ENCODE measurements at regions not wholly inside any gene's neighbourhood (a gene's known extent, or its start where the extent isn't known, plus 50 kb on each side); places are given as distances from the start of the nearest gene placed in this dataset.

DNA sequence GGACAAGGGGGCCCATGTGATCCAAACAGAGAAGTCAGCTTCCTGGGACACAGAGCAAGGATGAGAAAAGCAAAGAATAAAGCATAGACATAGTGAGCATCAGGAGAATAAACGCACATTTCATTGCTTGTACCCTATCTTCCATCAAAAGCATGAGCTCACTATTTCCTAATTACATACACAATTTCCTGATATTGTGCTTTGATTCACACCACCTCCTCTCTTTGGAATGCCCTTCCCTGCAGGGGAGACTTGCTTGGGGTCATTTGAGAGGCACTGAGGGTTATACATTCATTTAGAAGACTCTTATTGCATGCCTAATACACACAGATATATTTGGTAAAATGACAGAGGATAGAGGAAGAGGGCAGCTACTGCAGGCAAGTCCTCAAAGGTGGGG, 185.4 kb downstream of the SEC16B start:
- Histone ChIP-seq H3K27me3 (ENCODE audit: control insufficient read depth, insufficient read depth, low read length) (no peaks in the 10 kb centered on the region), H3K9me3 (replicated peaks; ENCODE audit: low read length) (no peaks in the 10 kb centered on the region), H3K4me3 (ENCODE audit: low read length) (no peak overlapping the region), H3K9ac (ENCODE audit: low read depth, low read length) (no peak overlapping the region), H3K4me1 (ENCODE audit: control insufficient read depth, insufficient read depth, low read length) (peaks cover 14% of the 10 kb centered on the region), H3K4me2 (ENCODE audit: low read length) (no peak overlapping the region), H3K36me3 (ENCODE audit: insufficient read depth, low read length) (no peaks in the 10 kb centered on the region)

- Histone ChIP-seq H3K4me3 (ENCODE audit: low read length) (no peak overlapping the region), H3K4me2 (ENCODE audit: low read length) (no peak overlapping the region), H3K9me3 (replicated peaks; ENCODE audit: low read length) (no peaks in the 10 kb centered on the region), H3K36me3 (ENCODE audit: insufficient read depth, low read length) (no peaks in the 10 kb centered on the region), H3K27me3 (ENCODE audit: control insufficient read depth, insufficient read depth, low read length) (no peaks in the 10 kb centered on the region), H3K9ac (ENCODE audit: low read depth, low read length) (no peak overlapping the region), H3K4me1 (ENCODE audit: control insufficient read depth, insufficient read depth, low read length) (peaks cover 23% of the 10 kb centered on the region)
Measured at GRCh38 chr1:177783051-177783450, 186.8 kb downstream of the SEC16B start.

DNA sequence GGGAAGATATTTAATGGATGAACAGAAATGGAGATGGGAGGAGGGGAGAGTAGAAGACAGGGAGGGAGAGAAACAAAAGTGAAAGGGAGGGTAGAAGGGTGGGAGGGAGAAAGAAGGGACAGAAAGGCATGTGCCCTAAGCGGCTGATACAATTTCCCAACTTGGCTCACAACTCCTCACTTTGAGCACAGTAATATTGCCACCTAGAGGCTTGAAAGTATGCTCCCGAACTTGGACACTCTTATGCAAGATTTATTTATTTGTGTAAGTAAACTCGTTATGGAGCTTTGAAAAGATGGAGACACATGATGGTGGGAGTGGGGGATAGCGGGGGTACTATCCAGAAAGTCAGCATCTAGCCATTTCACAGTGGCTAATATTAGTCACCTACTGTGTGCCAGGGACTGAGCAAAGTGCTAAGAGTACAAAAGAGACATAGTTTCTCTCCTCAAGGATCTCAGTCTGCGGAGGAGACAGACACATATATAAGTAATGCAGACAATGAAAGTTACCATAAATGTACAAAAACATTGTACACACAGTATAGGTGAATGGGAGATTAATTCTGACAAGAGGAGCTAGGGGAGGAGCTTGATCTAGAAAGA, 189.7 kb downstream of the SEC16B start:
- peak overlapping the region; percentile 50 for H3K4me2 ChIP-seq (ENCODE audit: low read length)
- peaks cover 23% of the 10 kb centered on the region for H3K4me1 ChIP-seq (ENCODE audit: control insufficient read depth, insufficient read depth, low read length)
- no peak overlapping the region for H3K4me3 ChIP-seq (ENCODE audit: low read length)
- H3K36me3 ChIP-seq (ENCODE audit: insufficient read depth, low read length) = no peaks in the 10 kb centered on the region
- no peaks in the 10 kb centered on the region for H3K9me3 ChIP-seq (replicated peaks; ENCODE audit: low read length)
- H3K9ac ChIP-seq (ENCODE audit: low read depth, low read length) = peak overlapping the region; percentile 35
- H3K27me3 ChIP-seq (ENCODE audit: control insufficient read depth, insufficient read depth, low read length) = no peaks in the 10 kb centered on the region

DNA sequence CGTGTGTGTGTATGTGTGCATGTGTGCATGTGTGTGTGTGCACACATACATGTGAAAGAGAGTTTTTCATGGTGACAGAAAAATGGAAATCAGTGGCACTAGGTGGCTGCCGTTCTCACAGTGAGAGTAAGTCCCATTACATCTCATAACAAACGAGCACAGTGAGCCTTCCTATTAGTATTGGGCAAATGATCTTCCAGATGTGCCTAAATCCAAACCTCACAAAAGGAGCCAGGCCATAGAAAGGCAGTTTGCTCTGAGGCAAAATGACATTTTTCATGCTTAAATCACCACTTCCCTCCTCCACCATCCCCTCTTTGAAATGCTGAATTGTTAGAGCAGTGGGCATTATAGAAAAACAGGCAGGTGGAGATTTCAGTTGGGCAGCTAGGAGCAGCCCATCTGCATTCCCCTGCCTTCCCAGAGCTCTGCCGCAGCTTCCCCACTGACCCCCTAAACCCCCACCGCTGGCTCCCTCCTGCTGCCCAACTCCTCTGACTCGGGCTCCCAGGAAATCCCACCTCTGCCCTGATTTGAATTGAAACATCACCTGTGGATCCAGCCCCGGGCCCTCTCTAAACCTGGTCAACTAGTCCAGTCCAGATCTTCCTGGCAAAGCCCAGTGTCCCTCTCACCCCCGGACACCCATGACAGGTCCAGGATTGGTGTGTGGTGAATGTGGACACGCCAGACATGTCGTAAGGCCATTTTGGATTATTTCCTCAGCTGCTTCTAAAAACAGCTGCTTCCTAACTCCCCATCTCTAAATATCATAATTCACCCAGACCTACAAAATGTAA, 190.5 kb downstream of the SEC16B start:
- Histone ChIP-seq H3K9me3 (replicated peaks; ENCODE audit: low read length) (no peaks in the 10 kb centered on the region), H3K4me1 (ENCODE audit: control insufficient read depth, insufficient read depth, low read length) (peaks cover 23% of the 10 kb centered on the region), H3K4me3 (ENCODE audit: low read length) (no peak overlapping the region), H3K9ac (ENCODE audit: low read depth, low read length) (peak overlapping the region; percentile 35), H3K27me3 (ENCODE audit: control insufficient read depth, insufficient read depth, low read length) (no peaks in the 10 kb centered on the region), H3K4me2 (ENCODE audit: low read length) (peak overlapping the region; percentile 50), H3K36me3 (ENCODE audit: insufficient read depth, low read length) (no peaks in the 10 kb centered on the region)

GRCh38 chr1:177775924-177776323, 193.9 kb downstream of the SEC16B start:
- no peaks in the 10 kb centered on the region for H3K36me3 ChIP-seq (ENCODE audit: insufficient read depth, low read length)

GRCh38 chr1:177772386-177772960, 197.4 kb downstream of the SEC16B start:
- Histone ChIP-seq H3K4me2 (ENCODE audit: low read length) (no peak overlapping the region), H3K4me3 (ENCODE audit: low read length) (no peak overlapping the region), H3K4me1 (ENCODE audit: control insufficient read depth, insufficient read depth, low read length) (peaks cover 7% of the 10 kb centered on the region), H3K9ac (ENCODE audit: low read depth, low read length) (no peak overlapping the region), H3K9me3 (replicated peaks; ENCODE audit: low read length) (no peaks in the 10 kb centered on the region), H3K27me3 (ENCODE audit: control insufficient read depth, insufficient read depth, low read length) (peaks cover 3% of the 10 kb centered on the region), H3K36me3 (ENCODE audit: insufficient read depth, low read length) (no peaks in the 10 kb centered on the region)

More at GRCh38 chr1:177775924-177776323, 193.9 kb downstream of the SEC16B start:
- no peaks in the 10 kb centered on the region for H3K27me3 ChIP-seq (ENCODE audit: control insufficient read depth, insufficient read depth, low read length)
- H3K4me3 ChIP-seq (ENCODE audit: low read length) = no peak overlapping the region
- no peak overlapping the region for H3K9ac ChIP-seq (ENCODE audit: low read depth, low read length)
- peaks cover 24% of the 10 kb centered on the region for H3K4me1 ChIP-seq (ENCODE audit: control insufficient read depth, insufficient read depth, low read length)
- H3K9me3 ChIP-seq (replicated peaks; ENCODE audit: low read length) = no peaks in the 10 kb centered on the region
- H3K4me2 ChIP-seq (ENCODE audit: low read length) = no peak overlapping the region

DNA sequence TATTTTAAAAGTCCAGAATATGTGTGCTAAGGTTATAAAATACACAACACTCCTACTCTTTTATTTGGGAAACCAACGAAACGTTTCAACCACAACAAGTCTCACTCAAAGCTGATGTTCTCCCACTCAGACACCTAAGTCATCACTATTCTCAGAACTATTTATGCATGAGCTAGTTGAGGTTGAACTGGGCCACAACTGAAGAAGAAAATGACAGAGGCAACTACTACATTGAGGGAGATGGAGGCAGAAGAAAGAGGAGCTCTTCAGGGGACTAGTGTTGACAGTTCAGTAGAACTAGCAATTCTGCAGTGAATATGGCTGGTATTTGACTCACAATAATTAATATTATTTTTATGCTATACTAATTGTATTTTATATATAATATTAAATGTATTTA, 198.2 kb downstream of the SEC16B start:
- Histone ChIP-seq H3K36me3 (ENCODE audit: insufficient read depth, low read length) (no peaks in the 10 kb centered on the region), H3K27me3 (ENCODE audit: control insufficient read depth, insufficient read depth, low read length) (peaks cover 3% of the 10 kb centered on the region), H3K4me3 (ENCODE audit: low read length) (no peak overlapping the region), H3K9ac (ENCODE audit: low read depth, low read length) (no peak overlapping the region), H3K4me1 (ENCODE audit: control insufficient read depth, insufficient read depth, low read length) (peaks cover 7% of the 10 kb centered on the region), H3K9me3 (replicated peaks; ENCODE audit: low read length) (no peaks in the 10 kb centered on the region), H3K4me2 (ENCODE audit: low read length) (no peak overlapping the region)

DNA sequence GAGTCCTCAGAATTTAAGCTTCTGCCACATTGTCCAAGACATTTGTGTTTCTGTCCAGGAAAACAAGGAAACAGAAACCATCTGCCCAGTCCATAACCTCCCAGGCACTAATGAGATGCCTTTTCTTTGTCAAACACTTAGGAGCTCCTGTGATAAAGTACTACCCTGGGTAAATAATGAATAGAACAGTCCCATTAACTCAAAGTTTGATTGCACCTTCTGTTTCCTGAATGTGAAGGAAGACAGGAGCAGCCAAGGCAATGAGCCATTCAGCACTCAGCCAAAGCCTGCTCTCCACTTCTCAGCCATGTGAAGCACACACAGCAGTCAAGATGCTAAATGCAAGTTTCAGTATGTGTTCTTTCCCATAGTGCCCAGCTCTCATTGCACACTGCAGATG, 199.8 kb downstream of the SEC16B start:
- H3K36me3 ChIP-seq (ENCODE audit: insufficient read depth, low read length) = no peaks in the 10 kb centered on the region
- peaks cover 3% of the 10 kb centered on the region for H3K27me3 ChIP-seq (ENCODE audit: control insufficient read depth, insufficient read depth, low read length)
- H3K4me1 ChIP-seq (ENCODE audit: control insufficient read depth, insufficient read depth, low read length) = peaks cover 7% of the 10 kb centered on the region
- H3K9me3 ChIP-seq (replicated peaks; ENCODE audit: low read length) = no peaks in the 10 kb centered on the region
- H3K4me2 ChIP-seq (ENCODE audit: low read length) = no peak overlapping the region
- no peak overlapping the region for H3K4me3 ChIP-seq (ENCODE audit: low read length)
- no peak overlapping the region for H3K9ac ChIP-seq (ENCODE audit: low read depth, low read length)

DNA sequence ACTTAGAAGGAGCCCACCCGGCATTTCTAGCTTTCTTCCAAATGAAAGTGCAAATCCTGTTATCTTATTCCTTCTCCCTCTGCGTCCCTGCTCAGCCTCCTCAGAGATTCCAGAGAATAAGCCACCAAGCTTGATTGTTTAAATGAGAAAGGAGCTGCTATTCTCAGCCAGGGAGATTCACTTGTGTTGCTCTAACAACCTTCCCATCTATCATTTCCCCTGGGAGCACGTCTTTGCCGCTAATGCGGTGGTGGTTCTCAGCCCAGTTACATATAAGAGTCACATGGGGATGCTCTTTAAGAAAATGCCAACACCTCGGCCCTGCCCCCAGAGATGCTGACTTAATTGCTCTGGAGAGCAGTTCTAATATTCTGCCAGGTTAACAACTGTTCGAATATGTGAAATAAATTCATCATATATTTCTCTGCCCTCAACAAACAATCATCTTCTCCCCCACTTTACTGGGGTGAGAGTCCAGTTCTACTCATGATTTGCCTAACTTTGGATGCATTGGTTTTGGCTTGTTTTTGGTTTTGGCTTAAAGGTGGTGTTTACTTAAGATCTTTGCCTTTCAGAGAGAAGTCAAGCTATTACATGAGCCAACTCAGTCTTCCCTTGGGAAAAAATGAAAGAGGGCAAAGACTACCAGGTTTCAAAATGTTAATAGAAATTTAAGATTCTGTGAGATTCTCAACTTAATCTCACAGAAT, 213.9 kb downstream of the SEC16B start:
- H3K9ac ChIP-seq (ENCODE audit: low read depth, low read length) = no peak overlapping the region

DNA sequence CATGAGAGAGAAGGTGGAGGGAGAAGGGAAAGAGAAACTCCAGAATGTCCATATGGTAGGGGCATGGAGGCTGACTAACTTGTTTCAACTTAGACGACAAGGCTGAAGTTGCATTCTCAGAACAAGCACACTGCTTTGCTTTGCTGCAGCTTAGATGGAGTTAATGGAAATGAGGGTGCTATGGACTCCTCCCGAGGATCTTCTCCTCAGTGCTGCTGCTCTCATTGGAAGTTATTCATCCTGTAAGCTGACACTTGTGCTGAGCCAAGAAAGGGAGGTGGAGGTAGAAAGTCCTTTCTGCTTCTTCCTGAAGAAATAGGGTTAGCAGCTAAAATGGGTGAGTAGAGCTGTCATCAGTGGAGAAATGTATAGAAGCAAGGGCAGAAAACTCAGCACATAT, 215.3 kb downstream of the SEC16B start:
- Histone ChIP-seq H3K4me3 (ENCODE audit: low read length) (no peak overlapping the region), H3K36me3 (ENCODE audit: insufficient read depth, low read length) (no peaks in the 10 kb centered on the region), H3K9me3 (replicated peaks; ENCODE audit: low read length) (no peaks in the 10 kb centered on the region), H3K4me2 (ENCODE audit: low read length) (no peak overlapping the region), H3K9ac (ENCODE audit: low read depth, low read length) (no peak overlapping the region), H3K27me3 (ENCODE audit: control insufficient read depth, insufficient read depth, low read length) (peaks cover 8% of the 10 kb centered on the region), H3K4me1 (ENCODE audit: control insufficient read depth, insufficient read depth, low read length) (no peaks in the 10 kb centered on the region)

More for the DNA sequence above, 213.9 kb downstream of the SEC16B start:
- no peak overlapping the region for H3K4me3 ChIP-seq (ENCODE audit: low read length)
- peaks cover 8% of the 10 kb centered on the region for H3K27me3 ChIP-seq (ENCODE audit: control insufficient read depth, insufficient read depth, low read length)
- no peak overlapping the region for H3K4me2 ChIP-seq (ENCODE audit: low read length)
- no peaks in the 10 kb centered on the region for H3K9me3 ChIP-seq (replicated peaks; ENCODE audit: low read length)
- no peaks in the 10 kb centered on the region for H3K4me1 ChIP-seq (ENCODE audit: control insufficient read depth, insufficient read depth, low read length)
- no peaks in the 10 kb centered on the region for H3K36me3 ChIP-seq (ENCODE audit: insufficient read depth, low read length)

DNA sequence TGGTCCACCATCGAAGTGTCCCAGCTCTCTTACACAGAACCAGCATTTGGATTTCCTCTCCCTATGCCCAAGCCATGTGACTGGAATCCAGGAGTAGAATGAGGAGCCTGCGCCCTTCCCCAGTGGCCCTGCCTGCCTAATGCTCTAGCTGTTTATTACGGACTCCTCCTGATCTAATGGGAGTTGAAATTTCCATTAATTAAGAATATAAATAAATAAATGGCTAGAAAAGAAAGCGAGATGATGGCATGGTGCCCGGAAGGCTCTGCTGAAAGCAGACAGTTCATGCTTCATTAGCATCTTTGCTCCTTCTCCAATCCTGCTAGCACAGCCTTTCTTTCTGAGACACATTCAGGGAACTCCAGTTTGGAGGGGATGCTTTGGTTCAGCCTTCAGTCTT, 216.2 kb downstream of the SEC16B start:
- Histone ChIP-seq H3K27me3 (ENCODE audit: control insufficient read depth, insufficient read depth, low read length) (peaks cover 8% of the 10 kb centered on the region), H3K9me3 (replicated peaks; ENCODE audit: low read length) (no peaks in the 10 kb centered on the region), H3K4me3 (ENCODE audit: low read length) (no peak overlapping the region), H3K4me1 (ENCODE audit: control insufficient read depth, insufficient read depth, low read length) (no peaks in the 10 kb centered on the region), H3K4me2 (ENCODE audit: low read length) (no peak overlapping the region), H3K36me3 (ENCODE audit: insufficient read depth, low read length) (no peaks in the 10 kb centered on the region), H3K9ac (ENCODE audit: low read depth, low read length) (no peak overlapping the region)

All from skeletal muscle satellite cell (primary cell).